ENCODE measurements at regions not wholly inside any gene's neighbourhood (a gene's known extent, or its start where the extent isn't known, plus 50 kb on each side); places are given as distances from the start of the nearest gene placed in this dataset.

DNA sequence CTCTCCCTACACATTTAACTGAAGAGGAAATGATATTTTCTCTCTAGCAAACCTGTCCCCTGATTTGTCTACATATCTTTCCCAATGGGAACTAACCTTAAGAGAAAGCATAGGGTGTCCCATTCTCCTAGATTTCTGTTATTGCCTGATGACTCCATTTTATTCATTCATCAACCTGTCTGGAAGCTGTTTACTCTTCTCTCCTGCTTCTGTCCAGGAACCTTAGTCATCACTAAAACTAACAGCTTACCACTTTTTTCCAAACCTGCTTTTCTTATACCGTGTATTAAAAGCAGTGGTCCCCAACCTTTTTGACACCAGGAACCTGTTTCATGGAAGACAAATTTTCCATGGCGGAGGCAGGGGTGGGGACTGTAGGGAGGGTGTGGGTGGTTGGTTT lies 473.3 kb upstream of the PCDH15 start:
- WGBS, 3 donors, result 85 to 95% (median 88%) methylated on average over 2 of the region's 2 CpGs
- Histone ChIP-seq H3K4me3 (no peak overlapping the region), H3K27ac (no peak overlapping the region), H3K36me3 (no peaks in the 10 kb centered on the region), H3K4me1 (ENCODE audit: insufficient read depth) (no peaks in the 10 kb centered on the region), H3K27me3 (no peaks in the 10 kb centered on the region), H3K9me3 (no peaks in the 10 kb centered on the region)
- intact Hi-C loops (cut with DNase I), result no loop called here
- DNase-seq, result no peak
- TF ChIP-seq POLR2A (IDR thresholded peaks at IDR 0.05), result no peak
- TF ChIP-seq, protein P1, sequence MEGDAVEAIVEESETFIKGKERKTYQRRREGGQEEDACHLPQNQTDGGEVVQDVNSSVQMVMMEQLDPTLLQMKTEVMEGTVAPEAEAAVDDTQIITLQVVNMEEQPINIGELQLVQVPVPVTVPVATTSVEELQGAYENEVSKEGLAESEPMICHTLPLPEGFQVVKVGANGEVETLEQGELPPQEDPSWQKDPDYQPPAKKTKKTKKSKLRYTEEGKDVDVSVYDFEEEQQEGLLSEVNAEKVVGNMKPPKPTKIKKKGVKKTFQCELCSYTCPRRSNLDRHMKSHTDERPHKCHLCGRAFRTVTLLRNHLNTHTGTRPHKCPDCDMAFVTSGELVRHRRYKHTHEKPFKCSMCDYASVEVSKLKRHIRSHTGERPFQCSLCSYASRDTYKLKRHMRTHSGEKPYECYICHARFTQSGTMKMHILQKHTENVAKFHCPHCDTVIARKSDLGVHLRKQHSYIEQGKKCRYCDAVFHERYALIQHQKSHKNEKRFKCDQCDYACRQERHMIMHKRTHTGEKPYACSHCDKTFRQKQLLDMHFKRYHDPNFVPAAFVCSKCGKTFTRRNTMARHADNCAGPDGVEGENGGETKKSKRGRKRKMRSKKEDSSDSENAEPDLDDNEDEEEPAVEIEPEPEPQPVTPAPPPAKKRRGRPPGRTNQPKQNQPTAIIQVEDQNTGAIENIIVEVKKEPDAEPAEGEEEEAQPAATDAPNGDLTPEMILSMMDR (IDR thresholded peaks at IDR 0.05), result no peak
- no peak for TF ChIP-seq EP300 (IDR thresholded peaks at IDR 0.05)

DNA sequence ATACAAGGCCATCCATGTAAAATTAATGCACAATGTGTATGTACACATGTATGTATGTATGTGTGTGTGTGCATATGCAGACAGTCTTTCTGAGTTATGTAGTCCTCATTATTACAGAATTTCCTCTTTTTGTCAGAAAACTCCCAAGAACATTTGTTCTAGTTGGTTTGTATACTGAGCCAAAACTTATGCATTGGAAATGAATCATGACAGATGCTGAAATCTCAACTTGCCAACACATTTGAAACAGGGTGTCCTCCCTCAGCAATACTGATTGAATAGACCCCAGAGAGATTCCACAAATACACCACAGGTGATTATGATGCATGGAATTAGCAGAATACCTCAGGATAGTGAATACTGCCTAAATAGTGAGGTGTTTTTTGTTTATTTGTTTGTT lies 472.9 kb upstream of the PCDH15 start:
- DNase-seq, result no peak
- intact Hi-C loops (cut with DNase I), result no loop called here
- Histone ChIP-seq H3K4me1 (ENCODE audit: insufficient read depth) (no peaks in the 10 kb centered on the region), H3K36me3 (no peaks in the 10 kb centered on the region), H3K27ac (no peak overlapping the region), H3K27me3 (no peaks in the 10 kb centered on the region), H3K4me3 (no peak overlapping the region), H3K9me3 (no peaks in the 10 kb centered on the region)
- TF ChIP-seq EP300 (IDR thresholded peaks at IDR 0.05), result no peak

DNA sequence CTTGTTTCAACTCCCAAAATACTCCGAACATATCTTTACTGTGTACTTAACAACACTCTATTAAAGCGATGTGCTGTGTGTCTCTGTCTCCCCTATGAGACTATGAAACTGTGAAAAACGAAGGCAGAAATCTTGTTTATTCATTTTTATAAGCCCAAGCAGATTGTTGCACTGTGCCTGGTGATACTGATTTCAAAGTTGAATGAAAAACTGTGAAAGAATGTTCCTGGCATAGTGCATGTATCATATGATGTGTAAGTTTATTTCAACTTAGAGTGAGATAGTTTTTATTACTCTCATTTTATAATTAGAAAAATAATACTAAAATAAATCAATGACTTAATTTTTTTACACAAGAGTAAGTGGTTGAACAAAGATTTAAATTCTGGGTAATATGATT lies 471.9 kb upstream of the PCDH15 start:
- Histone ChIP-seq H3K4me3 (no peak overlapping the region), H3K4me1 (ENCODE audit: insufficient read depth) (no peaks in the 10 kb centered on the region), H3K36me3 (no peaks in the 10 kb centered on the region), H3K27me3 (no peaks in the 10 kb centered on the region), H3K9me3 (no peaks in the 10 kb centered on the region), H3K27ac (no peak overlapping the region)
- DNase-seq, result no peak
- intact Hi-C loops (cut with DNase I), result no loop called here
- 61 to 68% (median 63%) methylated on average over 3 of the region's 3 CpGs for WGBS, 3 donors
- TF ChIP-seq POLR2A (IDR thresholded peaks at IDR 0.05), result no peak
- TF ChIP-seq EP300 (IDR thresholded peaks at IDR 0.05), result no peak
- TF ChIP-seq, protein P1 (IDR thresholded peaks at IDR 0.05), result no peak

DNA sequence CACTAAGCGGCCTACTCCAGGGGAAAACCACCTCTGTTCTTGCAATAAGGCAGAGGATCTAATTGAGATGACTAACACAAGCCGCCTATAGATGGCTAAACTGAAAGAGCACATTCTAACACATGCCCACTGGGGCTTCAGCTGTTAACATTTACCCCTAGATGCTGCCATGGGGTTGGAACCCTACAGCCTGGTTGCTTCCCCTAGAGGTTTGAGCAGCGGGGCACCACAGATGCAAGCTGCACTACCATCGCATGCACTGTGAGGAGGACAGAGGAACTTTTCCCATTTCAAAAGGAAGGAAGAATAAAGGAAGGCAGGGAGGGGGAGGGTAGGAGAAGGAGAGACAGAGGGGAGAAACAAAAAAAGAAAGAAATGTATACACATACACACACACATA lies 465.8 kb upstream of the PCDH15 start:
- Histone ChIP-seq H3K27ac (no peak overlapping the region), H3K4me1 (ENCODE audit: insufficient read depth) (no peaks in the 10 kb centered on the region), H3K4me3 (no peak overlapping the region), H3K36me3 (no peaks in the 10 kb centered on the region), H3K9me3 (no peaks in the 10 kb centered on the region), H3K27me3 (no peaks in the 10 kb centered on the region)
- DNase-seq, result no peak
- intact Hi-C loops (cut with DNase I), result no loop called here
- TF ChIP-seq POLR2A (IDR thresholded peaks at IDR 0.05), result no peak
- TF ChIP-seq, protein P1 (IDR thresholded peaks at IDR 0.05), result no peak
- no peak for TF ChIP-seq EP300 (IDR thresholded peaks at IDR 0.05)
- 93 to 98% (median 94%) methylated on average over 4 of the region's 4 CpGs for WGBS, 3 donors

DNA sequence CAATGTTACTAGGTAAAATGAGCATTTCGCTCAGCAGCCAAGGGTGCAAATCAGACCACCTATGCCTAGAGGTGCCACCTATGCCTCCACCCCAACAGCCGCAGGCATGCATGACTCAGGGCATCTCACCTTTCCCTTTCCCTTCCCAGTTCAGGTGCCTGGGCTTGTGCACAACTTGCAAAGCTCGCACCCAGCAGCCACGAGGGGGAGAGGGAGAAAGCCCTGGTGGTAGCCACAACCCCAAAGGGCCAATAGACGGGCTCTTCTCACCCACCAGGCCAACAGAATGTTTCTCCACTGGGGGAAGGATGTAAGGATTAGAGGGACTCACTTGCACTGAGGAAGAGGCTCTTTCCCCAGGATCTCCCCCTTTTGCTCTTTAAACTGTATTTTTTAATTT lies 462.3 kb upstream of the PCDH15 start:
- 83 to 92% (median 91%) methylated on average over 5 of the region's 5 CpGs for WGBS, 3 donors
- intact Hi-C loops (cut with DNase I), result no loop called here
- Histone ChIP-seq H3K9me3 (no peaks in the 10 kb centered on the region), H3K4me3 (no peak overlapping the region), H3K36me3 (no peaks in the 10 kb centered on the region), H3K27ac (no peak overlapping the region), H3K4me1 (ENCODE audit: insufficient read depth) (no peaks in the 10 kb centered on the region), H3K27me3 (no peaks in the 10 kb centered on the region)
- no peak for DNase-seq
- TF ChIP-seq POLR2A (IDR thresholded peaks at IDR 0.05) (no peak), EP300 (IDR thresholded peaks at IDR 0.05) (no peak)
- TF ChIP-seq, protein P1 (IDR thresholded peaks at IDR 0.05), result no peak

Data from ovary (tissue), 7 donors.